ENCODE measurements at regions not wholly inside any gene's neighbourhood (a gene's known extent, or its start where the extent isn't known, plus 50 kb on each side); places are given as distances from the start of the nearest gene placed in this dataset.

DNA sequence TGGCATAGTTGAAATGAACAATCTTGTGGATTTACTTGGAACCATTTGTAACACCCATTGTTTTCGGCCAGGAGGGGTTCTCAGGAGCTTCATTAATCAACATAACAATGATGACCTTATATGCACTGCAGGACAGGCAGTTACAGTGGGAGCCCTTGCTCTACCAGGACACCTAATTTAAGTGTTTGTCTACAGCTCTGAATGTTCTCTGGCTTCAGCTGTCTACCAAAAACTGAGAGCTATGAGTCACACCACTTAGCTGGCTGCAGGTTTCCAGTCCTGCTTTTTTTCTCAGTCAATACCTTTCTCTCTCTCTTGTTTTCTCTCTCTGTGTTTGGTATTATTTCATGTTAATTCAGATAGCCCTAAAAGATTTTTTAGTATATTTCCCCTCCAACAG, 105.4 kb upstream of the MBNL2 start:
- peaks cover 39% of the 10 kb centered on the region for H3K27me3 Mint-ChIP-seq
- ATAC-seq, result no peak

DNA sequence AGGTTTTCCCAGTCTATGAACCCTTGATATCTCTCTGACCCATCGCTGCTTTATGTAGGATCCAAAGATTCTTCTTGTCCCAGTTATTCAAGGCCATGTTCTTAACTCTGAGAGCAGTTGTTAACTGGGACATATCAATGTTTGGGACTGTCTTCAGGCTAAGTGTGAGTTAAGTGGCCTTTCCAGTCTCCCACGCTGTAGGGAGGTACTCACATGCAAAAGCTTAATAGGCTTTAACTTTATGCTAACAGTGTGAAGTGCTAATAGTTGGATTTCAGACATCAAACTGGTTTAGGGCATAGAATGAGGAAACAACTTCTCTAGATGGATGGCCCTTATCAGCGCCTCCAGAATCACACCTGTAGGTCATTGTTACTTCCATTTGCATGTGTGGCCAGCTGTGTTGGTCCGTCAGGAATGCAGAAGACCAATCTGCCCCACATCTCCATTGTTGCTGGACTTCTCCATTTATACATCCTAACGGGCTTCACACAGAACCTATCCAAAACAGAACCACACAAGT, 104.7 kb upstream of the MBNL2 start:
- no peaks in the 10 kb centered on the region for H3K9me3 ChIP-seq (ENCODE audit: control insufficient read depth, low read length, poor library complexity, severe bottlenecking)
- H3K4me3 Mint-ChIP-seq, result no peak overlapping the region
- no peak overlapping the region for H3K27ac Mint-ChIP-seq
- DNase-seq (no peak), ATAC-seq (no peak)
- H3K27me3 Mint-ChIP-seq, result peaks cover 42% of the 10 kb centered on the region
- H3K4me1 Mint-ChIP-seq, result peaks cover 11% of the 10 kb centered on the region
- H3K36me3 Mint-ChIP-seq (ENCODE audit: low read depth), result no peaks in the 10 kb centered on the region

More for the DNA sequence above, 105.4 kb upstream of the MBNL2 start:
- Mint-ChIP-seq H3K36me3 (ENCODE audit: low read depth) (no peaks in the 10 kb centered on the region), H3K4me3 (no peak overlapping the region), H3K4me1 (peaks cover 11% of the 10 kb centered on the region), H3K27ac (no peak overlapping the region)
- DNase-seq, result no peak
- H3K9me3 ChIP-seq (ENCODE audit: control insufficient read depth, low read length, poor library complexity, severe bottlenecking), result no peaks in the 10 kb centered on the region

DNA sequence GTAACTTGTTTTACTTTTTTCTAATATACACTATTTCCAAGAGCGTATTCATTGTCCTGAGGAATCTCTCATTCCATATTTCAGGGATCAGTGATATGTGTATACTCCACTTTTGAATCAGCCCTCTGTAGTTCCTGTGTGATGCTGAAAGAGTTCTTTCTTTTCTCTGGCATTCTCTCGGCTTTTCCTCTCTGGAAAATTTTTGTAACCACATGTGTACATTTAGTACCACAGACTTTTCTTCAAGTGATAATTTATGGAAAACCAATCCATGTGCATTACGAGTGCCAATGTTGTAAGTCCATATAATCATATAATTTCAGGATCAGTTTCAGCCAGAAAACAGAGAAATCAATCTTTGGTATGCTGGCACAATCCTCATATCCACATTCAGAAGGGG, 102.2 kb upstream of the MBNL2 start:
- ATAC-seq, result no peak
- Mint-ChIP-seq H3K27ac (no peak overlapping the region), H3K4me3 (no peak overlapping the region), H3K36me3 (ENCODE audit: low read depth) (no peaks in the 10 kb centered on the region), H3K4me1 (peaks cover 3% of the 10 kb centered on the region), H3K27me3 (peaks cover 53% of the 10 kb centered on the region)
- DNase-seq, result no peak
- no peaks in the 10 kb centered on the region for H3K9me3 ChIP-seq (ENCODE audit: control insufficient read depth, low read length, poor library complexity, severe bottlenecking)

DNA sequence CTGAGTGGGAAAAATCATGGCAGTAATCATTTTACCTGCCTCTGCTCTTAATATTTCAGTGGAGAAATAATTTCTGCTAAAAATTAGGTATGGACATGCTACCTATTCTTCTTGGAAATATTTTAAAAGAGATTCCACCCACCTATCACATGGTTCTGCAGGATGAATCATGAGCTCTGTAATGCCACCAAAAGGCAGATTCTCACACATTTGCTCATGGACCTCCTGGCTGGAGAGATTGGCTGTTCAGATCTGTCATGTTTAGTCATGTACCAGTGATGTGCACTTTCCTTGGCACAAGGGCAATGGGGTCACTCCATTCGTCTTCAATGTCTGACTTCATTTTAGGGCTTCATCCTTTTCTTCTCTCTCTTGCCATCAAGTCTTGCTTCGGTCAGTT, 101.8 kb upstream of the MBNL2 start:
- H3K4me3 Mint-ChIP-seq, result no peak overlapping the region
- DNase-seq (no peak), ATAC-seq (no peak)
- no peaks in the 10 kb centered on the region for H3K9me3 ChIP-seq (ENCODE audit: control insufficient read depth, low read length, poor library complexity, severe bottlenecking)
- H3K4me1 Mint-ChIP-seq, result peaks cover 3% of the 10 kb centered on the region
- H3K27me3 Mint-ChIP-seq, result peaks cover 52% of the 10 kb centered on the region
- H3K27ac Mint-ChIP-seq, result no peak overlapping the region
- no peaks in the 10 kb centered on the region for H3K36me3 Mint-ChIP-seq (ENCODE audit: low read depth)

DNA sequence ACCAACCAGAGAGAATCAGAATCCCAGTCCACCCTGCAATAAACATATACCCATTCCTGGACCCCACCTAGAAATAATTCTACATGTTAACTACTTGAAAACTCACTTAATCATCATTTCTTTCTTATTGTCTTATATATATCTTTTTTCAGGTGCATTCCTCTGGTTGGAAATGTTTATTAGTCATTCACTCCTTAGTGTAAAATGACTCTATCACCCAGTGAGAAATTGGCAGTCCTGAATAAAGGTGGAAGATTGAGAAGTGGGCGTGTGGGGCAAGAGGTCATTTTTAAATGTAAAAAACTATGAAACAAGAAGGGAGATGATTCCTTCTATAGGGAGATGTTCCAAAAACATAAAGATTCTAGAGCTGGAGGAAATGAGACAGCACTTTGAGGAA, 101.2 kb upstream of the MBNL2 start:
- Mint-ChIP-seq H3K27ac (no peak overlapping the region), H3K4me3 (no peak overlapping the region), H3K36me3 (ENCODE audit: low read depth) (no peaks in the 10 kb centered on the region), H3K27me3 (peaks cover 52% of the 10 kb centered on the region), H3K4me1 (peaks cover 3% of the 10 kb centered on the region)
- no peak for ATAC-seq
- DNase-seq, result no peak
- no peaks in the 10 kb centered on the region for H3K9me3 ChIP-seq (ENCODE audit: control insufficient read depth, low read length, poor library complexity, severe bottlenecking)

DNA sequence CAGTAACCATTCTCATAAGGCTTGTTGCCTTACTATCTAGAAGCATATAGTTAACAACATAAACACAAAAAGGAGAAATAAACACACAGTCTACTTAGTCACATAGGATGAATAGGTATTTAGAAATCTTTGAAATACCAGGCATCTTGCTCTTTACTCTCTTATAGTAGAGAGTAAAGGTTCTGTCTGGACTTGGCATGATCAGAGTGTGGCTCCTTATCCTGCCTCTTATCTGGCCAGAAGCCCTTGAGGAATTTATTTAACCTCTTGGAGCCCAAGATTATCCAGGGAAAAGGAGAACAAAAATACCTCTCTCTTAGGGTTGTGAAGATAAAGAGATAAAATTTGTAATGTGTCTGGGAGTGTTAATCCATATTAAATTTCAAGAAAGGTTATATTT, 100.2 kb upstream of the MBNL2 start:
- H3K4me1 Mint-ChIP-seq, result peaks cover 3% of the 10 kb centered on the region
- no peak for DNase-seq
- H3K27me3 Mint-ChIP-seq, result peaks cover 54% of the 10 kb centered on the region
- peaks cover 2% of the 10 kb centered on the region for H3K36me3 Mint-ChIP-seq (ENCODE audit: low read depth)
- H3K27ac Mint-ChIP-seq, result no peak overlapping the region
- H3K4me3 Mint-ChIP-seq, result no peak overlapping the region
- H3K9me3 ChIP-seq (ENCODE audit: control insufficient read depth, low read length, poor library complexity, severe bottlenecking), result no peaks in the 10 kb centered on the region
- no peak for ATAC-seq

DNA sequence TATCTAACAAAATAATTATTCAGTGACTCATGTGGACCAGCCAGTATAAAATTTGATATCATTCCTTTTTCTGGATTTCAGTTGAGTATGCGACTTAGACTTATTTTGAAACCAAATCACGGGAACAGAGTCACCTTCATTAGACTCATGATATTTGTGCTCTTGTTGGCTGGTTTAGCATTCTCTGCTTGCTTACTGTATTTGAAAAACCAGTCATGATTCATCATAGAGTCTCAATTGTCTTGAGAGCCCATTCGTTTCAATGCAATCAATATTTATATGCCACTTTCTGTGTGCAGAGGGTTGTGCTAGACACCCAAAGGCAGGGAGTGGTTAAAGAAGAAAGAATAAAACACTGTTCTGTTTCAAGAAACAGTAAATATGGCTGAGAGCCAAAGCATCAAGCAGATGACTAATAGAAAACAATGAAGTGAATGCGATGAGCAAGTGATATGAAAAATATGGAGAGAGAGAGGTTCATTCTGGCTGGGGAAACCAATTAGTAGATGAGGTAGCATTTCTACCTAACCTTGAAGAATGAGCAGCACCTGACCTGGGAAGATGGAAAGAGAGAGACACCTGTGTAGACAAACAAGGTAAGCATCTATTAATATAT, 99.6 kb upstream of the MBNL2 start:
- DNase-seq, result no peak
- ATAC-seq, result no peak
- Mint-ChIP-seq H3K36me3 (ENCODE audit: low read depth) (peaks cover 2% of the 10 kb centered on the region), H3K27ac (no peak overlapping the region), H3K27me3 (peaks cover 60% of the 10 kb centered on the region), H3K4me3 (no peak overlapping the region), H3K4me1 (peaks cover 3% of the 10 kb centered on the region)
- no peaks in the 10 kb centered on the region for H3K9me3 ChIP-seq (ENCODE audit: control insufficient read depth, low read length, poor library complexity, severe bottlenecking)

DNA sequence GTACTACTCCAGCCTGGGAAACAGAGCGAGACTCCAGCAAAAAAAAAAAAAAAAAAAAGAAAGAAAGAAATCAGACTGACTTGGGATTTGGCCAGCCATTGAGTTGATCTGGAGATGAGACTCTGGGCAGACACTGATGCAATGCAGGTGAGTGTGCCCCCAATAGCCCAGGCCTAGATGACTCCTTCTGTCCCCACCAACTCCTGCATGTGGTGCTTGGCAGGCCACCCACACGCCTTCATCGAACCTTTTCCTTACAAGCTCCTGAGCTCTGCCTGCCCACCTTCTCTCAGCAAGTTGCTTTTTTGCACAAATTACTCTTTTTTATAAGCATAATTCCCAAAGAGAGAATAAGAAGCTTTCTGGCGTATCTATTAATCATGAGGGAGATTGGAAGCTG, 97.9 kb upstream of the MBNL2 start:
- Mint-ChIP-seq H3K27ac (no peak overlapping the region), H3K4me1 (no peaks in the 10 kb centered on the region), H3K4me3 (no peak overlapping the region), H3K36me3 (ENCODE audit: low read depth) (peaks cover 2% of the 10 kb centered on the region), H3K27me3 (peaks cover 54% of the 10 kb centered on the region)
- DNase-seq (no peak), ATAC-seq (no peak)
- H3K9me3 ChIP-seq (ENCODE audit: control insufficient read depth, low read length, poor library complexity, severe bottlenecking), result no peaks in the 10 kb centered on the region

DNA sequence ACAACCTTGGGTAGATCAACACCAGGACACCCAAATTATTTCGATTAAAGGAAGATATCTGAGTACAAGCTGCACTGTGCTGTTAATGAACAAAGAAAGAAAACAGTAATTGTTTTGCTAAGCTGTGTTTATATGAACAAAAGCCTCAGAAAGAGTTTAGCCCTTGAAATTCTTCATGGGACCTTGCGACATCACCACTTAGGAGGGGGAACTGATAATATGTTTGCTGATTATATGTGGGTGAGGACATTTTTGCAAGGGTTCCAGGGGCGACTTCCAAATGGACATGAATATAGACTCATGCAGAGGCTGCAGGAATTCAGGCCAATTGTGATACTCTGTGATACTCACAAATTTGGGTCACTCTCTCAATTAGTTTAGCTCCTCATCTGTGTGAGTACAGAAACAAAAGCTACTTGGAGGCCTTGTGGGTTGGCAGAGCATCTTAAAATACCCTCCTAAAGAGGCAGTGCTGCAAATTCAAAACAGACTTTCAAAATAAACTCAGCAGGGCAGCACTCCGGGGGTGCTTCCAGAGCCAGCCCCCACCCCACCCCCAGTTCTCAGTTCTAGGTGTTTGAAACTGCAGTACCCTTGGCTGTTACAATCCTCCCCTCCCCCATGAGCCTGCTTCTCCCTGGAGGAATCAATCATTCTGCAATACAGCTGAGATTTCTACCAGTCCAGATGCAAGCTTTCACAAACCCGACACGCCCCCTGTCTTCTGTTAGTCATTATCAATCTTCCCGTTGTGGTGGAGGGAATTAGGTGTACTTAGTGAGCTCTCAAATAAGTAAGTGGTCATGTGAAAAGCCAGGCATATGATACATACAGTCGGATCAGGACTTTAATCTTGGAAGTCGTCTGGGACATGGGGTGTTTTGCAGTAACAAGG, 97.0 kb upstream of the MBNL2 start:
- Mint-ChIP-seq H3K27ac (no peak overlapping the region), H3K4me3 (no peak overlapping the region), H3K4me1 (no peaks in the 10 kb centered on the region), H3K27me3 (peaks cover 63% of the 10 kb centered on the region), H3K36me3 (ENCODE audit: low read depth) (peaks cover 2% of the 10 kb centered on the region)
- DNase-seq (no peak), ATAC-seq (no peak)
- H3K9me3 ChIP-seq (ENCODE audit: control insufficient read depth, low read length, poor library complexity, severe bottlenecking), result no peaks in the 10 kb centered on the region

DNA sequence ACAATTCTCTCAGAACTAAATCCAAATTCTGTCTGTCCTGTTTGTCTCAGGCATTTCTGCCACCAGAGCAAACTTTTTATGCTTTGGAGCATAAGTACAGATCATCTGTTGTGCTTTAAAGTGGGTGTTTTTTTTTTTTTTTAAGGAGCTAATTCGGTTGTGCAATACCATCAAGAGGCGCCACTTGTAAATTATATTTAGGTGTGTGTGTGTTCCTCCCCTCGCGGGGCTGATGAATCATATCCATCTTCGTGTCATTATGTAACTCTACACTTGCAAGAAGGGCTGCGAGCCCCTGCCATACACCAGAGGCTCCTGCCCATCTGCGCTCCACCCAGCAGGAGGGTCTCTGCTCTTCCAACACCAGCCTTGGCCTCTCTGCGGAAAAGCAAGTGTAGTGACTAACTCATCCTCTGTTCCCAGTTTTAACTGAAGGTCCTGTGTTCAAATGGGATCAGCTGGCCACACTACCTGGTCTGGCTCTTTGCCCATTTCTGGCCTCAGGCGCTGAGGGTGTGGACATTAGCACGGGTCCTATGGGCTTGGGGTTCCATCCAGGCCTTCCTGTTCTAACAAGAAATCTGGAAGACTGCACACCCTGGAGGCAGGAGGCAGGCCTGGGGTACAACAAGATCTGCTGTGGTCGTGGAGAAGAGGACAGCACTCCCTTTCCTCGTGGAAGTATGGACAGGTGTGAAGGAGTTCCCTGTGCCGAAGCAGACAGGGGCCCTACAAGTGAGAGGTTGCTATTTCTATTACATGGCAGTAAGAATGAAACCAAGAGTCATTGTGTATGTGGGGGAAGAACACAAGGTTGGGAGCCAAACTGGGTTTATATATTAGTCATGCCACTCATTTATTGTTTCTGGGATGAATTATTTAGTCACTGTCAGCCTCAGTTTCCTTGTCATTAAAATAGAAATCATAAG, 96.1 kb upstream of the MBNL2 start:
- Mint-ChIP-seq H3K4me1 (no peaks in the 10 kb centered on the region), H3K36me3 (ENCODE audit: low read depth) (peaks cover 2% of the 10 kb centered on the region), H3K27ac (peak overlapping the region; percentile 24), H3K27me3 (peaks cover 63% of the 10 kb centered on the region), H3K4me3 (no peak overlapping the region)
- DNase-seq, result no peak
- H3K9me3 ChIP-seq (ENCODE audit: control insufficient read depth, low read length, poor library complexity, severe bottlenecking), result no peaks in the 10 kb centered on the region
- no peak for ATAC-seq

DNA sequence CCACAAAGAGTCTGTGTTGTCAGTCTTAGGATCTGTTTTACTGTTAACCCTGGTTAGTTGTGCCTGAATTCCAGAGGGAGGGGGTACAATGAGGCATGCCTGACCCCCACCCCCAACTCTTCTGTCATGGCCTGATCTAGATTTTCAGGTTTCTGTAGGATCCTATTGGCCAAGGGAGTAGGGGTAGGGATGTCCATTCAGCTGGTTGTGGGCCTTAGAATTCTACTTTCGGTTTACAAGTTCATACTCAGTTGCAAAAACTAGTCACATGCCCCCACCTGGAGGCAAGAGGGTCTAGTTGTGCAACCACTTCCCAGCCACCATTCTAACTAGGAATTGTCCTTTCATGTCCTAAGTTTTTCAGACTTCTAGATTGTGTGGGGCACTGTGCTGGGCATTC, 94.3 kb upstream of the MBNL2 start:
- H3K27ac Mint-ChIP-seq, result no peak overlapping the region
- no peak for ATAC-seq
- DNase-seq, result no peak
- peaks cover 2% of the 10 kb centered on the region for H3K36me3 Mint-ChIP-seq (ENCODE audit: low read depth)
- no peaks in the 10 kb centered on the region for H3K4me1 Mint-ChIP-seq
- H3K27me3 Mint-ChIP-seq, result peaks cover 52% of the 10 kb centered on the region
- no peak overlapping the region for H3K4me3 Mint-ChIP-seq
- no peaks in the 10 kb centered on the region for H3K9me3 ChIP-seq (ENCODE audit: control insufficient read depth, low read length, poor library complexity, severe bottlenecking)

DNA sequence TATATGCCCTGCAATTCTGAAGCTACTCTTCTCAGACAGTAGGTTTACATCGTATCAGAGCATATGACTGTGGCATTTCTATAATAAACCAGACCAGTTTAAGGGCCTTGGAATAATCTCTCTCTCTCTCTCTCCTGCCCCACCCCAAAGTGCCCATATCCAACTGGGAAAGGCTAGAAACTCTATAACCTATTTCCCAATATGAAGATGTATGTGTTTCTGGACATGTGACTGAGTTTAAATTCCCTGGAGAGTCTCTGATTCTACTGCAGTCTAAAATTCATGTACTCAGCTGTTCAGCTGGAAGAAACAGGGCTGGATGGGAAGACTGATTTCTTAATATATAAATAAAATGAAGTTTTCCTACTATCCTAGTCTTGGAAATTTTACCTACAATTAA, 91.9 kb upstream of the MBNL2 start:
- peaks cover 36% of the 10 kb centered on the region for H3K27me3 Mint-ChIP-seq
- H3K4me1 Mint-ChIP-seq, result no peaks in the 10 kb centered on the region
- no peak overlapping the region for H3K4me3 Mint-ChIP-seq
- no peak for ATAC-seq
- no peak overlapping the region for H3K27ac Mint-ChIP-seq
- H3K9me3 ChIP-seq (ENCODE audit: control insufficient read depth, low read length, poor library complexity, severe bottlenecking), result no peaks in the 10 kb centered on the region
- peaks cover 2% of the 10 kb centered on the region for H3K36me3 Mint-ChIP-seq (ENCODE audit: low read depth)
- no peak for DNase-seq

DNA sequence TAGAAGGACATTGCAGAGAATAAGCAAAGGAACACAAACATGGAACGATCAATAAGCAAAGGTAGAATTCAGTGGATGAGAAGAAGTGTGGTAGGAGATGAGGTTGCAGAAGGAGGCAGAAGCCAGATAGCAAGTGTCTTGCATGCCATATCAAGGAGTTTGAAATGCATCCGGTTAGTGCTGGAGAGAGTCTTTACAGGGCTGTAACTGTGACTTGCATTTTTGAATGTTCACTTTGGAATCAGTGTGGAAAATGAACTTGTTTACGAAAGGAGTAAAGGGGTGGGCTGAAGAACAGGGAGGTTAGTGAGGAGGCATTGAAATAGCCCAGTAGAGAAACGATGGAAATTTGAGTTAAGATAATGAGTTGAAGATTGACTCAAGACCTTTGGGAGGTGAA, 90.7 kb upstream of the MBNL2 start:
- Mint-ChIP-seq H3K27ac (no peak overlapping the region), H3K4me3 (no peak overlapping the region), H3K27me3 (peaks cover 24% of the 10 kb centered on the region), H3K4me1 (peaks cover 2% of the 10 kb centered on the region), H3K36me3 (ENCODE audit: low read depth) (no peaks in the 10 kb centered on the region)
- DNase-seq (no peak), ATAC-seq (no peak)
- no peaks in the 10 kb centered on the region for H3K9me3 ChIP-seq (ENCODE audit: control insufficient read depth, low read length, poor library complexity, severe bottlenecking)

All from T-helper 17 cell (primary cell).